Fibroblast of pulmonary artery (primary cell): ENCODE measurements at regions not wholly inside any gene's neighbourhood (a gene's known extent, or its start where the extent isn't known, plus 50 kb on each side); places are given as distances from the start of the nearest gene placed in this dataset.

Experiments used
- DNase-seq: peaks from one replicate; pipeline ENCODE4 v3.0.0-alpha.2; 2010; ENCODE audit warnings: low read depth
- H3K4me3 ChIP-seq: replicated peaks from 2 replicates; pipeline ENCODE4 v1.5.1; 2011; ENCODE audit warnings: low read depth, mild to moderate bottlenecking, control low read depth, low read length, moderate library complexity
- CTCF ChIP-seq: IDR thresholded peaks from 2 replicates; pipeline ENCODE4 v1.5.1; 2011; ENCODE audit warnings: mild to moderate bottlenecking, control low read depth, low read length, inconsistent platforms; ENCODE audit errors: missing control alignments

DNA sequence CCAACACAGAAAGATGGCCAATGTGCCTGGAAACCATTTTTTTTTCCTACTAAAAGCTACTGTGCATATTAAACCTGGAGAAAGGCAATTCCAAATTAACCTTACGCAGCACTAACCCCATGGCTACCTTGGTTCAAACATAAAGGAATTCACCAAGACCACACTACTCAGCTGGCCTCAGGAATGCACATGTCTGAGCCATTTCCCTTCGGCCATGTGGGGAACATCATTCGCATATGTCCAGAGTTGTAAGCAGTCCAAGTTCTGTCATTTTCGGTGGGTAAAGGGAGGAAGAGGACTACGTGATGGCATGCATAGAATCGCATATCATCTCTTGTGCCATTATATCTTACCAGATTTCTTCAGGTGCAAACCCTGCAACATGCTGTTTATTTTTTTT, 175.4 kb downstream of the NTMT2 start:
- no peak overlapping the region for H3K4me3 ChIP-seq
- peak; percentile 32 for DNase-seq
- no peak for TF ChIP-seq CTCF

GRCh38 chr1:170326186-170326585, 180.4 kb downstream of the NTMT2 start:
- no peak overlapping the region for H3K4me3 ChIP-seq
- TF ChIP-seq CTCF: no peak
- DNase-seq: no peak

- no peak for TF ChIP-seq CTCF
- no peak overlapping the region for H3K4me3 ChIP-seq
- no peak for DNase-seq
Observed at GRCh38 chr1:170332801-170333200, 187.0 kb downstream of the NTMT2 start.

DNA sequence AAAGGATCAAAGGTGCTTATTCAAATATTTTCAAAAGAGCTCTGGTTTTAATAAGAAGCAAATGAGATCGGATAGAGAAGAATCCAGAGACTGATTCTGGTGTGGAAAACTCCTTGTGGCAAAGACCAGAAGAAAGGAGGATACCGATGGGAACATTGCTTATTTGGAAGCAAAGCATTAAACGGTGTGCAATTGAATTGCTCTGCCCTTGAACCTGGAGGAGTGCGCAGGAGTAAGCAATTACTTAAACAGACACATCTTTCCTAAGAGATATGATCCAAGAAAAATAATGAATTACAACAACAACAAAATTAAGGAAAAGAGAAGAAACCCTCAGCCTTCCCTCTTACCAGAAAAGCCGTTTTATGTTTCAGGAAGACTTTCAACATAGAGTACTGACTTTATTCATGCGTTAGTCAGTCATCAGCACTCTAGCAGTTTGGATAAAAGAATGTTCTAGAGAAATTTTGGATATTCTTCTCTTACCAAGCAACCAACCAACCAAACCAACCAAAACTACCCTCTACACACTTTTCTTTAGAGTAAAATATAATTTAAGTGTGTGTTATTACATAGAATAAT, 191.7 kb downstream of the NTMT2 start:
- DNase-seq: no peak
- H3K4me3 ChIP-seq: no peak overlapping the region
- TF ChIP-seq CTCF: no peak

DNA sequence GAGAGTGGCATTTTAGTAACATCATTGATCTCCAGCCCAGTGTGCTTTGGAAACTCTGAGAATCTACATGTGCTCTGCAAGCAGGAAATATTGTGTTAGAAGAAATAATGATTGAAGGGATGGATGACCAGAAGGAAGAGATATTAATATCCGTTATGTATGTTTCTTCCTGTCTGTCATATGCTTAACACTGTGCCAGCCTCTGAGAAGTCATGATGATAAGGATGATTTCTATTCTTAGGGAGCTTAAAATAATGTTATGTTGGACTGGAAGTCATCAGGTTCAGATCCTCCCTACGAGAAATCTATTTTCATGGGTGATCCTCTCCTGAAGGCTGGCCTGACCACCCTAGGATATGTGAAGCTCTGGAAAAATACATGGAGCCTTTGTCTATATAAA, 192.4 kb upstream of the GORAB start:
- H3K4me3 ChIP-seq: no peak overlapping the region
- no peak for TF ChIP-seq CTCF
- DNase-seq: no peak

GRCh38 chr1:170340308-170340707, 191.7 kb upstream of the GORAB start:
- TF ChIP-seq CTCF: no peak
- DNase-seq: peak; percentile 44
- H3K4me3 ChIP-seq: no peak overlapping the region

GRCh38 chr1:170351366-170351946, 180.5 kb upstream of the GORAB start:
- no peak for DNase-seq
- TF ChIP-seq CTCF: no peak
- no peak overlapping the region for H3K4me3 ChIP-seq
